NCI-H524 treated with DMSO at 0.1 percent for 48 hours (cell line): ENCODE measurements at regions not wholly inside any gene's neighbourhood (a gene's known extent, or its start where the extent isn't known, plus 50 kb on each side); places are given as distances from the start of the nearest gene placed in this dataset.

Source experiments
- DNase-seq: peaks from one replicate; lab custom pipeline; 2025; lab: John Stamatoyannopoulos, UW

GRCh38 chr20:62545271-62545670, 69.5 kb upstream of the GATA5 start:
- no peak for DNase-seq

GRCh38 chr20:62545901-62546525, 70.2 kb upstream of the GATA5 start:
- DNase-seq = no peak

GRCh38 chr20:62546606-62547005, 70.8 kb upstream of the GATA5 start:
- no peak for DNase-seq

- DNase-seq = no peak
Observed at GRCh38 chr20:62547364-62547763, 71.6 kb upstream of the GATA5 start.

- no peak for DNase-seq
Observed at GRCh38 chr20:62548471-62548870, 72.7 kb upstream of the GATA5 start.

- no peak for DNase-seq
Observed at GRCh38 chr20:62549029-62549428, 73.2 kb upstream of the GATA5 start.

- DNase-seq = no peak
Observed at GRCh38 chr20:62549499-62550086, 73.8 kb upstream of the GATA5 start.

GRCh38 chr20:62550087-62550632, 74.4 kb upstream of the GATA5 start:
- DNase-seq = no peak

- DNase-seq = no peak
Observed at GRCh38 chr20:62551407-62552323, 75.9 kb upstream of the GATA5 start.

GRCh38 chr20:62552613-62553012, 76.8 kb upstream of the GATA5 start:
- no peak for DNase-seq

- DNase-seq = no peak
Observed at GRCh38 chr20:62553136-62553837, 77.5 kb upstream of the GATA5 start.

- DNase-seq = no peak
Observed at GRCh38 chr20:62553838-62554161, 78.0 kb upstream of the GATA5 start.

- no peak for DNase-seq
Observed at GRCh38 chr20:62554214-62554897, 78.6 kb upstream of the GATA5 start.

GRCh38 chr20:62554898-62555641, 79.3 kb upstream of the GATA5 start:
- no peak for DNase-seq

- no peak for DNase-seq
Observed at GRCh38 chr20:62555642-62556420, 80.0 kb upstream of the GATA5 start.

GRCh38 chr20:62557462-62557861, 81.7 kb upstream of the GATA5 start:
- no peak for DNase-seq

- no peak for DNase-seq
Observed at GRCh38 chr20:62557999-62558408, 82.2 kb upstream of the GATA5 start.

GRCh38 chr20:62558779-62559178, 83.0 kb upstream of the GATA5 start:
- no peak for DNase-seq

GRCh38 chr20:62560162-62560561, 82.1 kb upstream of the SLCO4A1 start:
- DNase-seq = no peak

- no peak for DNase-seq
Observed at GRCh38 chr20:62561182-62561581, 81.1 kb upstream of the SLCO4A1 start.
